Uterus (tissue), 3 donors: ENCODE measurements at regions not wholly inside any gene's neighbourhood (a gene's known extent, or its start where the extent isn't known, plus 50 kb on each side); places are given as distances from the start of the nearest gene placed in this dataset.

Experiments used
- DNase-seq, 2 donors: peaks; one replicate each; pipeline ENCODE4 v3.0.0-alpha.2; 2019 to 2020
- H3K27ac ChIP-seq, 2 donors: fragments of 200-600 bp; sonication (generic); 1 replicate in 1 of 2; 2 replicates in 1 of 2; pipeline ENCODE4 v1.5.1; 2016 to 2018
- H3K27me3 ChIP-seq, 2 donors: fragments of 200-600 bp; sonication (generic); one replicate each; pipeline ENCODE4 v1.5.1; 2018 to 2019; ENCODE audit warnings: control low read depth in 1 of 2
- H3K36me3 ChIP-seq, 2 donors: fragments of 200-600 bp; sonication (generic); one replicate each; pipeline ENCODE4 v1.5.1; 2019; ENCODE audit warnings: control low read depth in 1 of 2
- H3K4me1 ChIP-seq, 2 donors: fragments of 200-600 bp; sonication (generic); one replicate each; pipeline ENCODE4 v1.5.1; 2018 to 2019; ENCODE audit warnings: control low read depth in 1 of 2
- H3K4me3 ChIP-seq, 2 donors: fragments of 200-600 bp; sonication (generic); 1 replicate in 1 of 2; 2 replicates in 1 of 2; pipeline ENCODE4 v1.5.1; 2018 to 2019; ENCODE audit warnings: mild to moderate bottlenecking in 1 of 2
- H3K9me3 ChIP-seq, 2 donors: fragments of 200-600 bp; sonication (generic); one replicate each; pipeline ENCODE4 v1.5.1; 2019; ENCODE audit warnings: control low read depth in 1 of 2
- POLR2A ChIP-seq, 2 donors: fragments of 450-650 bp; IDR thresholded peaks; one replicate each; pipeline ENCODE4 v1.6.1; 2016; ENCODE audit warnings: antibody characterized with exemption in 2 of 2, mild to moderate bottlenecking in 1 of 2, moderate library complexity in 1 of 2
- intact Hi-C: fragments of 100-400 bp; cut with DNase I; formaldehyde crosslinking; loops from one replicate; pipeline ENCODE4 v1.15.1; 2023; ENCODE audit warnings: low total_unique reads
- TF ChIP-seq, protein P1 (sequence below), 4 experiments: fragments of 200-600 bp in 2 of 4; fragments of 450-650 bp in 2 of 4; sonication (generic) in 2 of 4; IDR thresholded peaks; one replicate each; pipeline ENCODE4 v1.5.1; 2016 to 2019; ENCODE audit warnings: antibody characterized with exemption in 4 of 4, mild to moderate bottlenecking in 2 of 4, moderate library complexity in 1 of 4
- donor health status: DM: yes; HTN: yes; CAD: no.

DNA sequence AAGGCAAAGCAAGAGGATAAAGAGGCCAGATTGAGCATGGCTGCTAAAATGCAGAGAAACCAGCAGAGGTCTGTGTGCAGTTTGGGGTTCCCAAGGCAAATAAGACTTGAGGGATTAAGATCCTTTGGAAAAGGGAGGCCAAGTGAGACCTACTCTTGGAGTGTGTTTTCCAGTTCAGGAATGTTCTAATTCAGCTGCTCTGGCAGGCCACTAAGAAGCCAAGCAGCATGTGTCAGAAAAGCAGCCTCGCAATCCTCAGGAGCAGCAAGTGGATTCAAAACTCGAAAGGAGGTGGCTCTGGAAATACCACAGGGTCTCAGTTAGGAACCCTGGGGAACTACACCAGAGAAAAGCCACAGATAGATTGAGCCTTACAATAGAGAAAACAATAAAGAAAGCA is 569.2 kb downstream of the METTL4 start:
- Histone ChIP-seq H3K27ac (no peak overlapping the region), H3K27me3 (no peaks in the 10 kb centered on the region), H3K4me3 (no peak overlapping the region), H3K9me3 (no peaks in the 10 kb centered on the region), H3K36me3 (no peaks in the 10 kb centered on the region), H3K4me1 (no peaks in the 10 kb centered on the region)
- no peak for DNase-seq
- no peak for TF ChIP-seq POLR2A (IDR thresholded peaks at IDR 0.05)
- TF ChIP-seq, protein P1, sequence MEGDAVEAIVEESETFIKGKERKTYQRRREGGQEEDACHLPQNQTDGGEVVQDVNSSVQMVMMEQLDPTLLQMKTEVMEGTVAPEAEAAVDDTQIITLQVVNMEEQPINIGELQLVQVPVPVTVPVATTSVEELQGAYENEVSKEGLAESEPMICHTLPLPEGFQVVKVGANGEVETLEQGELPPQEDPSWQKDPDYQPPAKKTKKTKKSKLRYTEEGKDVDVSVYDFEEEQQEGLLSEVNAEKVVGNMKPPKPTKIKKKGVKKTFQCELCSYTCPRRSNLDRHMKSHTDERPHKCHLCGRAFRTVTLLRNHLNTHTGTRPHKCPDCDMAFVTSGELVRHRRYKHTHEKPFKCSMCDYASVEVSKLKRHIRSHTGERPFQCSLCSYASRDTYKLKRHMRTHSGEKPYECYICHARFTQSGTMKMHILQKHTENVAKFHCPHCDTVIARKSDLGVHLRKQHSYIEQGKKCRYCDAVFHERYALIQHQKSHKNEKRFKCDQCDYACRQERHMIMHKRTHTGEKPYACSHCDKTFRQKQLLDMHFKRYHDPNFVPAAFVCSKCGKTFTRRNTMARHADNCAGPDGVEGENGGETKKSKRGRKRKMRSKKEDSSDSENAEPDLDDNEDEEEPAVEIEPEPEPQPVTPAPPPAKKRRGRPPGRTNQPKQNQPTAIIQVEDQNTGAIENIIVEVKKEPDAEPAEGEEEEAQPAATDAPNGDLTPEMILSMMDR (IDR thresholded peaks at IDR 0.05): no peak
- intact Hi-C loops: no loop called here

DNA sequence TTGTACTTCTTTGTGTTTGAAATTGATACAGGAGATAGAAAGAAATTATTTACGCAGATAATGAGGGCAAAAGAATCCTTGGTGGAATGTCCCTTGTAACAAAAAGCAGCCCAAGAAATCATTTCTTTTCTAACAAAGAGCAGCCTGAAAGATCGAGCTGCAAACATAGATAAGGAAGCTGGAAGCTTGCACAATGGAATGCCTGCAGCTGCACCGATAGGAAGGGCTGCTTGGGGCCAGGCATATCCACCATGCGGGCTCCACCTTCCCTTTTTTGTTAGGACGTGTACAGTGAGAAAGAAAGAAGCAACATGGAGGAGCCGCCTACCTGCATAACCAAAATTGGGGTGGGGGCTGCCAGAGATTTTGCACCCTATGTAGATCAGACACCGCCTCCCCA is 568.7 kb downstream of the METTL4 start:
- TF ChIP-seq POLR2A (IDR thresholded peaks at IDR 0.05): no peak
- TF ChIP-seq, protein P1 (IDR thresholded peaks at IDR 0.05): no peak
- Histone ChIP-seq H3K9me3 (no peaks in the 10 kb centered on the region), H3K27ac (no peak overlapping the region), H3K4me3 (no peak overlapping the region), H3K4me1 (no peaks in the 10 kb centered on the region), H3K36me3 (no peaks in the 10 kb centered on the region), H3K27me3 (no peaks in the 10 kb centered on the region)
- no peak for DNase-seq
- intact Hi-C loops: no loop called here

DNA sequence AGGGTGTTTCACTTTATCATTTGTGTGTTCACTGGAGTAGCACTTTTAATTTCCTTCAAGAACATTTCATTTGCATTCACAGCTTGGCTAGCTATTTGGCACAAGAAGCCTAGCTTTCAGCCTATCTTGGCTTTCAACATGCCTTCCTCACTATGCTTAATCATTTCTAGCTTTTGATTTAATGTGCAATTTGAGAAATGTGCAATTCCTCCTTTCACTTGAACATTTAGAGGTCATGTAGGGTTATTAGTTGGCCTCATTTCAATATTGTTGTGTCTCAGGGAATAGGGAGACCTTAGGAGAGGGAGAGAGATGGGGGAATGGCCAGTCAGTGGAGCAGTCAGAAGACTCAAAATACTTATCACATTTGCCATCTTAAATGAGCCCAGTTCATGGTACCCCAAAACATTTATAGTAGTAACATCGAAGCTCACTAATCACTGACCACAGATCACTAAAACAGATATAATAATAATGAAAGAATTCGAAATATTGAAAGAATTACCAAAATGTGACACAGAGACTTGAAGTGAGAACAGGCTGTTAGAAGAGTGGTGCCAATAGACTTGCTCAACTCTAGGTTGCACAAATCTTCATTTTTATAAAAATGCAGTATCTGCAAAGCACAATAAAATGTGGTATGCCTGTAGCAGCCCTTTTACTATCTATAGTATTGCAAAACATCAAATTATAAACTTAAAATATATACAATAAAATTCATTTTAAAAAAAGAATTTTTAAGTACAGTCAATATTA is 561.2 kb downstream of the METTL4 start:
- Histone ChIP-seq H3K9me3 (no peaks in the 10 kb centered on the region), H3K27me3 (no peaks in the 10 kb centered on the region), H3K4me1 (no peaks in the 10 kb centered on the region), H3K36me3 (no peaks in the 10 kb centered on the region), H3K27ac (no peak overlapping the region), H3K4me3 (no peak overlapping the region)
- intact Hi-C loops: no loop called here
- DNase-seq: no peak
- TF ChIP-seq POLR2A (IDR thresholded peaks at IDR 0.05): no peak
- TF ChIP-seq, protein P1 (IDR thresholded peaks at IDR 0.05): no peak

DNA sequence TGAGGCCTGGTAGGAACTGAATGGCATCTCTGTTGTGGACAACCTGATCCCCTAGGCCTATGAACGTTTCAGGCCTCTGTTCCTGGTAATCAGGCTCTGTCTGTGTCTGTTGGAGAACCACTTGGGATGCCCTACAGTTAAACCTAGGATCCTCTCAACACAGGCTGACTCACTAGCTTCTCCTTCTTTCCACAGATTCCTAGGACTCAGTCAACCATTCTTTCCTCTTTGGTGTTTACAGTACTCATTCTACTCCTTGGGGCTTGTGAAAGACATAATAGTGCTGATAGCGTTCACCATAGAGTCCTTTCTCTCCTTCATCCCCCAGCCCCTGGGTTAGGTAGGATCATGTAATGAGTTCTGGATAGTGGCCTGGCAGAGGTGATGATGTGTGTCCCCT is 544.3 kb downstream of the METTL4 start:
- intact Hi-C loops: no loop called here
- DNase-seq: no peak
- no peaks in the 10 kb centered on the region for H3K9me3 ChIP-seq
- no peaks in the 10 kb centered on the region for H3K36me3 ChIP-seq
- H3K27ac ChIP-seq: no peak overlapping the region
- no peak overlapping the region for H3K4me3 ChIP-seq
- TF ChIP-seq POLR2A (IDR thresholded peaks at IDR 0.05): no peak
- TF ChIP-seq, protein P1 (IDR thresholded peaks at IDR 0.05): no peak
- H3K4me1 ChIP-seq: no peaks in the 10 kb centered on the region
- H3K27me3 ChIP-seq: no peaks in the 10 kb centered on the region

DNA sequence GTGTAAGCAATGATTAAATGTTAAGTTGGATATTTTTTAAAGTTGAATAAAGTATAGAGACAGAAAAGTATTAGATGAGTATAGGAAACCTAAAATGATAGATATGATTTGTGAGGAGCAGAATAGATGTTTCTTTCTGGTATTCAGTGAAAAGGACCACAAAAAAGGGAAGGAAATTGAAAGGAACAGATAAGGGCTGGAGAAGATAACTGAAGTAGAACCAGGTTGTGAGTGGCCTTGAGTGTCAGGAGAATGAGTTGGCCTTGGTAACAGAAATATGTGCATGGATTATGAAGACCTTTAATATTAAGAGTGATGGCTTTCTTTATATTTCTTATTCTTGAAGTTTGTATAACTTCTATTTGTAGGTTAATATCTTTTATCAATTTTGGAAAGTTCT is 543.5 kb downstream of the METTL4 start:
- no peak for DNase-seq
- Histone ChIP-seq H3K27me3 (no peaks in the 10 kb centered on the region), H3K27ac (no peak overlapping the region), H3K4me1 (no peaks in the 10 kb centered on the region), H3K4me3 (no peak overlapping the region), H3K9me3 (no peaks in the 10 kb centered on the region), H3K36me3 (no peaks in the 10 kb centered on the region)
- intact Hi-C loops: no loop called here
- TF ChIP-seq, protein P1 (IDR thresholded peaks at IDR 0.05): no peak
- no peak for TF ChIP-seq POLR2A (IDR thresholded peaks at IDR 0.05)
